ENCODE measurements at regions not wholly inside any gene's neighbourhood (a gene's known extent, or its start where the extent isn't known, plus 50 kb on each side); places are given as distances from the start of the nearest gene placed in this dataset.

GRCh38 chr7:87001214-87001613 lies 58.2 kb downstream of the ELAPOR2 start:
- no peak for TF ChIP-seq CTCF (IDR thresholded peaks at IDR 0.05 in 8 of 11, conservative IDR thresholded peaks at IDR 0.05 in 3 of 11)
- TF ChIP-seq POLR2A (IDR thresholded peaks at IDR 0.05): no peak

All from spleen (tissue), 7 donors.